ENCODE measurements at regions not wholly inside any gene's neighbourhood (a gene's known extent, or its start where the extent isn't known, plus 50 kb on each side); places are given as distances from the start of the nearest gene placed in this dataset.

- no peak for TF ChIP-seq POLR2A (IDR thresholded peaks at IDR 0.05)
- TF ChIP-seq, protein P1, sequence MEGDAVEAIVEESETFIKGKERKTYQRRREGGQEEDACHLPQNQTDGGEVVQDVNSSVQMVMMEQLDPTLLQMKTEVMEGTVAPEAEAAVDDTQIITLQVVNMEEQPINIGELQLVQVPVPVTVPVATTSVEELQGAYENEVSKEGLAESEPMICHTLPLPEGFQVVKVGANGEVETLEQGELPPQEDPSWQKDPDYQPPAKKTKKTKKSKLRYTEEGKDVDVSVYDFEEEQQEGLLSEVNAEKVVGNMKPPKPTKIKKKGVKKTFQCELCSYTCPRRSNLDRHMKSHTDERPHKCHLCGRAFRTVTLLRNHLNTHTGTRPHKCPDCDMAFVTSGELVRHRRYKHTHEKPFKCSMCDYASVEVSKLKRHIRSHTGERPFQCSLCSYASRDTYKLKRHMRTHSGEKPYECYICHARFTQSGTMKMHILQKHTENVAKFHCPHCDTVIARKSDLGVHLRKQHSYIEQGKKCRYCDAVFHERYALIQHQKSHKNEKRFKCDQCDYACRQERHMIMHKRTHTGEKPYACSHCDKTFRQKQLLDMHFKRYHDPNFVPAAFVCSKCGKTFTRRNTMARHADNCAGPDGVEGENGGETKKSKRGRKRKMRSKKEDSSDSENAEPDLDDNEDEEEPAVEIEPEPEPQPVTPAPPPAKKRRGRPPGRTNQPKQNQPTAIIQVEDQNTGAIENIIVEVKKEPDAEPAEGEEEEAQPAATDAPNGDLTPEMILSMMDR (IDR thresholded peaks at IDR 0.05), result no peak
Observed at GRCh38 chr10:36717118-36717517, 408.3 kb upstream of the ANKRD30A start.

Measured in Peyer's patch (tissue), 4 donors.